ENCODE measurements at regions not wholly inside any gene's neighbourhood (a gene's known extent, or its start where the extent isn't known, plus 50 kb on each side); places are given as distances from the start of the nearest gene placed in this dataset.

DNA sequence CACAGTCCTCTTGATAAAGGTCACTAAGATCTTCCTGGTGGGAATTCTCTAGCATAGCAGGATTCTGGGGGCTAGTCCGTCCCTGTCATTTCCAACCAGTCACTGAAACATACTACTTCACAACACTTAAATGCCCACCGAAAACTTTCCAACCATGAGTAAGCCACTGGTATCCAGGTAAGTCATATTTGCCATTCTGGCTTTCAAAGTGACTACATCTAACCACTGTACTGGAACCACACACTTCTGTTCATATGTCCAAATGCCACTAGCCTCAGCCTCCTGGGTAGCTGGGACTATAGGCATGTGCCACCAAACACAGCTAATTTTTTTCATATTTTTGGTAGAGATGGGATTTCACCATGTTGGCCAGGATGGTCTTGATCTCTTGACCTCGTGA is 64.3 kb upstream of the VANGL1 start:
- WGBS, 2 donors, result 92 to 94% methylated on average over 3 of the region's 3 CpGs

DNA sequence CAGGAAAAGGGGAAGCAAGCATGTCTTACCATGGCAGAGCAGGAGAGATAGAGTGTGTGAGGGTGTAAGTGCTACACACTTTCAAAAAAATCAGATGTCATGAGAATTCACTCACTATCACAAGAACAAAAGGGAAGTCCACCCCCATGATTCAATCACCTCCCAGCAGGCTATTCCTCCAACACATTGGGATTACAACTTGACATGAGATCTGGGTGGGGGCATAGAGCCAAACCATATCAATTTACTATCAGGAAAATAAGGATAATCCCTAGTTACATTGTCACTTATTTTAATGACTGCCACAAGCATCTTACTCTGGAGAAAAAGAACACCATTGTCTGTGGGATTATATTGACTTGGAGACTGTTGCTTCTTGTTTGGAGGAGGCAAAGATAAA is 66.1 kb upstream of the VANGL1 start:
- H3K36me3 ChIP-seq, result no peaks in the 10 kb centered on the region
- no peaks in the 10 kb centered on the region for H3K27me3 ChIP-seq
- intact Hi-C loops (cut with DNase I), result no loop called here
- no peak overlapping the region for H3K4me3 ChIP-seq
- no peak for DNase-seq
- H3K27ac ChIP-seq, result no peak overlapping the region
- no peaks in the 10 kb centered on the region for H3K4me1 ChIP-seq
- TF ChIP-seq POLR2A (IDR thresholded peaks at IDR 0.05), result no peak
- no peak for TF ChIP-seq CTCF (IDR thresholded peaks at IDR 0.05)
- TF ChIP-seq POLR2AphosphoS5 (IDR thresholded peaks at IDR 0.05), result no peak
- no peak for TF ChIP-seq EP300 (IDR thresholded peaks at IDR 0.05)
- peaks cover 0 to 7% (median 2%) of the 10 kb centered on the region in 4 donors for H3K9me3 ChIP-seq

More for the DNA sequence above, 64.3 kb upstream of the VANGL1 start:
- Histone ChIP-seq H3K4me3 (no peak overlapping the region), H3K27ac (no peak overlapping the region), H3K27me3 (no peaks in the 10 kb centered on the region), H3K4me1 (no peaks in the 10 kb centered on the region), H3K9me3 (peaks cover 0 to 5% (median 2%) of the 10 kb centered on the region in 4 donors), H3K36me3 (no peaks in the 10 kb centered on the region)
- no peak for DNase-seq
- TF ChIP-seq CTCF (IDR thresholded peaks at IDR 0.05) (no peak), EP300 (IDR thresholded peaks at IDR 0.05) (no peak), POLR2AphosphoS5 (IDR thresholded peaks at IDR 0.05) (no peak), POLR2A (IDR thresholded peaks at IDR 0.05) (no peak)
- intact Hi-C loops (cut with DNase I), result no loop called here

DNA sequence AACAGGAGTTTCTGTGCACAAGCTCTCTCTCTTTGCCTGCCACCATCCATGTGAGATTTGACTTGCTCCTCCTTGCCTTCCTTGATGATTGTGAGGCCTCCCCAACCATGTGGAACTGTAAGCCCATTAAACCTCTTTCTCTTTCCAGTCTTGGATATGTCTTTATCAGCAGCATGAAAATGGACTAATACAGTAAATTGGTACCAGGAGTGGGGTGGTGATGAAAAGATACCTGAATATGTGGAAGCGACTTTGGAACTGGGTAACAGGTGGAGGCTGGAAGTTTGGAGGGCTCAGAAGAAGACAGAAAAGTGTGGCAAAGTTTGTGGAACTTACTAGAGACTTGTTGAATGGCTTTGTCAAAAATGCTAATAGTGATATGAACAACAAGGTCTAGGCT is 69.1 kb upstream of the VANGL1 start:
- no peaks in the 10 kb centered on the region for H3K36me3 ChIP-seq
- intact Hi-C loops (cut with DNase I), result no loop called here
- WGBS, 2 donors, result 35 to 87% methylated on average over 1 of the region's 1 CpG
- no peak overlapping the region for H3K4me3 ChIP-seq
- H3K4me1 ChIP-seq, result no peaks in the 10 kb centered on the region
- TF ChIP-seq POLR2A (IDR thresholded peaks at IDR 0.05), result no peak
- TF ChIP-seq EP300 (IDR thresholded peaks at IDR 0.05), result no peak
- TF ChIP-seq POLR2AphosphoS5 (IDR thresholded peaks at IDR 0.05), result no peak
- no peak for TF ChIP-seq CTCF (IDR thresholded peaks at IDR 0.05)
- H3K9me3 ChIP-seq, result peaks cover 0 to 7% (median 3%) of the 10 kb centered on the region in 4 donors
- DNase-seq, result no peak
- no peak overlapping the region for H3K27ac ChIP-seq
- H3K27me3 ChIP-seq, result no peaks in the 10 kb centered on the region

DNA sequence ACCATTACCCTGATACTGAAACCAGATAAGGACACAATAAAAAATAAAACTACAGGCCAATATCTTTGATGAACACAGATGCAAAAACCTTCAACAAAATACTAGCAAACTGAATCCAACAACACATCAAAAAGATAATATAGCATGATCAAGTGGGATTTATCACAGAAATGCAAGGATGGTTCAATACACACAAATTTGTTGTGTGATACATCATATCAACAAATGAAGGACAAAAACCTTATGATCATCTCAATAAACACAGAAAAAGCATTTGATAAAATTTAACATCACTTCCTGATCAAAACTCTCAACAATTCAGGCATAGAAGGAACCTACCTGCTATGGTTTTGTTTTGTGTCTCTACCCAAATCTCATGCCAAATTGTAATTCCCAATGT is 74.3 kb upstream of the VANGL1 start:
- H3K36me3 ChIP-seq, result no peaks in the 10 kb centered on the region
- H3K27me3 ChIP-seq, result peaks cover 0 to 13% (median 0%) of the 10 kb centered on the region in 3 donors
- H3K27ac ChIP-seq, result no peak overlapping the region
- H3K4me3 ChIP-seq, result no peak overlapping the region
- DNase-seq, result no peak
- no peak for TF ChIP-seq EP300 (IDR thresholded peaks at IDR 0.05)
- TF ChIP-seq CTCF (IDR thresholded peaks at IDR 0.05), result no peak
- no peak for TF ChIP-seq POLR2AphosphoS5 (IDR thresholded peaks at IDR 0.05)
- no peak for TF ChIP-seq POLR2A (IDR thresholded peaks at IDR 0.05)
- no peaks in the 10 kb centered on the region for H3K4me1 ChIP-seq
- intact Hi-C loops (cut with DNase I), result no loop called here
- H3K9me3 ChIP-seq, result peaks cover 0 to 4% (median under 1%) of the 10 kb centered on the region in 4 donors

- peaks cover 0 to 4% (median 0%) of the 10 kb centered on the region in 4 donors for H3K9me3 ChIP-seq
- WGBS, 2 donors, result 69 to 76% methylated on average over 3 of the region's 3 CpGs
- no peak overlapping the region for H3K27ac ChIP-seq
- no peak for DNase-seq
- no peaks in the 10 kb centered on the region for H3K36me3 ChIP-seq
- intact Hi-C loops (cut with DNase I), result no loop called here
- TF ChIP-seq EP300 (IDR thresholded peaks at IDR 0.05) (no peak), POLR2AphosphoS5 (IDR thresholded peaks at IDR 0.05) (no peak), CTCF (IDR thresholded peaks at IDR 0.05) (no peak), POLR2A (IDR thresholded peaks at IDR 0.05) (no peak)
- no peaks in the 10 kb centered on the region for H3K4me1 ChIP-seq
- H3K4me3 ChIP-seq, result no peak overlapping the region
- H3K27me3 ChIP-seq, result peaks cover 0 to 22% (median 0%) of the 10 kb centered on the region in 3 donors
These were observed 76.0 kb upstream of the VANGL1 start for GRCh38 chr1:115565791-115566190.
